GM21515 (cell line): ENCODE measurements at regions not wholly inside any gene's neighbourhood (a gene's known extent, or its start where the extent isn't known, plus 50 kb on each side); places are given as distances from the start of the nearest gene placed in this dataset.
"Not testable (repeated sequence)": the region's sequence is repeated elsewhere in the genome, so short reads cannot be mapped to it uniquely, and the experiment has no call there.

Experiments used
- ATAC-seq: cut with Tn5 transposase; IDR thresholded peaks from one replicate; pipeline ENCODE4 v1.9.1; 2021; ENCODE audit not compliant: unreplicated experiment

GRCh38 chr15:62218841-62219240 is 53.8 kb upstream of the C2CD4B start:
- ATAC-seq: no peak

- no peak for ATAC-seq
These were observed 54.7 kb upstream of the C2CD4B start for GRCh38 chr15:62219799-62220198.

GRCh38 chr15:62223020-62223419 is 57.9 kb upstream of the C2CD4B start:
- no peak for ATAC-seq

GRCh38 chr15:62228604-62229003 is 63.5 kb upstream of the C2CD4B start:
- ATAC-seq: no peak

GRCh38 chr15:62231856-62232255 is 66.8 kb upstream of the C2CD4B start:
- ATAC-seq: no peak

GRCh38 chr15:62240121-62241096 is 75.3 kb upstream of the C2CD4B start:
- no peak for ATAC-seq

- ATAC-seq: no peak
These were observed 76.2 kb upstream of the C2CD4B start for GRCh38 chr15:62241135-62241770.

GRCh38 chr15:62242999-62243398 is 77.9 kb upstream of the C2CD4B start:
- ATAC-seq: no peak

- no peak for ATAC-seq
These were observed 79.7 kb upstream of the C2CD4B start for GRCh38 chr15:62244762-62245161.

DNA sequence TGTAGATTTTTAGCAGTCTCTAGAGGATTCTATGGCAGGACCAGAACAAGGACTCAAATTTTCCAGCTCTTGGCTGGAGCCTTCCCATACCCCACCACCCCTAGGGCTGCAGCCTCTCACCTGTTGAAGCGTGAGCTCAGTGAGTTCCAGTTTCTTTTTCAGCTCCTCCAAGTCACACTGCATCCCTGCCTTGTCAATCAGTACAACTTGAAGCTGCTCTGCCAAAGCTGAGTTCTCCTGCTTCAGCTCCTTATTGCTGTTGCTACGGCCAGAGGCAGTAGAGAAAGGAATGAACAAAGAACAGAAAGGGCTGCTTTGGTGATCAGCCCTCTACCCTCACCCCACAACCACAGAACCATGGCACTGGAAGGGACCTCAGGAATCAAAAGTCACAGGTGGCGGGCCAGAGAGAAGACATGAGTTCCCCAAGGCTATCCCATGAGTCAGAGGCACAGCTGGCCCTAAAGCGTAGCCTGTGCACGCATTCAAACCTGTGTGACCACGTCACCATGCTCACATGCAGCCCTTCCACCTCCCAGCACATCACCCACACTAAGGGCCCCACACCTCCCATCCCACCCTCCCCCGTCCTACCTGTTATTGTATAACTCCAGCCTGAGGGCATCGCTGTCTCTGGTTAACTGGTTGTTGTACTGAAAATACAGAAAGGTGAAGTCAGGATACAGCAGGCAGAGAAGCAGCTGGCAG is 83.3 kb upstream of the C2CD4B start:
- no peak for ATAC-seq

- ATAC-seq: no peak
These were observed 84.4 kb upstream of the C2CD4B start for GRCh38 chr15:62249501-62249900.

- no peak for ATAC-seq
These were observed 85.1 kb upstream of the C2CD4B start for GRCh38 chr15:62250186-62250585.

GRCh38 chr15:62250978-62251377 is 85.9 kb upstream of the C2CD4B start:
- ATAC-seq: no peak

DNA sequence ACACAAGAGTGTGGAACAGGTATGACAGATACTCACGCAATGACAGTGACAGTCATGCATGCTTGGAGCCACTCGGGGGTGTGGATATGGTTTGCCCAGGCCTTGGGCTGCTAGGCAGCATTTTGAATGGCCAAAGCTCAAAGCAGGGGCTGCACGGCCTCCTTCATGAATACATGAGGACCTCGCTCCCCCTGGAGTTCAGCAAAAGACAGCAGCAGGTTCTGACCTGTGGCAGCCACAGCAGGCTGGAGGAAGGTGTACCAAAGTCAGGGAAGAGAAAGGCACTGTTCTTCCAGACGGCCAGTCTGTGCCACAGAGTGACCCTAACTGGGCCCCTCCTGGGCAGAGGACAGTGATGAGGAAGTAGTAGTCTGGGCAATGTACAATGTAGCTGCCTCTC is 88.2 kb upstream of the C2CD4B start:
- no peak for ATAC-seq

GRCh38 chr15:62254137-62254934 is 89.3 kb upstream of the C2CD4B start:
- no peak for ATAC-seq

DNA sequence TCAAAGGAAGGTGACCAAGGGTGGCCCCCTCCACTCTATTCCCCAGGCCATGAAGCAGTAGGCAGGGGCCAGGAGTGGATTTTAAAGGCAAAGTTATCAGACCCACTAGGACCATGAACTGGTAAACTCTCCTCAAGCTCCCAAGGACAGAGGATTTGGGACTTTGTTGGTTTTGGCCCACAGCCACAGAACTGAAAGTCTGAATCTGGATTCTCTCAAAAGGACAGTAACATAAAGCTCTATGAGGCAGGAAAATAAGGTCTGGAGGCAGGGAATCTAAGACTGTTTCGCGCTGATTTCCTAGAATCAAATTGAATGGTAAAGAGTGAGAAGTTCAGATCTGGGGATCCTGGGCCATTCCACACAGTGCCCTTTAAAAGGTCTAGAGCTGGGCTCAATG is 91.3 kb upstream of the C2CD4B start:
- ATAC-seq: not testable (repeated sequence)

DNA sequence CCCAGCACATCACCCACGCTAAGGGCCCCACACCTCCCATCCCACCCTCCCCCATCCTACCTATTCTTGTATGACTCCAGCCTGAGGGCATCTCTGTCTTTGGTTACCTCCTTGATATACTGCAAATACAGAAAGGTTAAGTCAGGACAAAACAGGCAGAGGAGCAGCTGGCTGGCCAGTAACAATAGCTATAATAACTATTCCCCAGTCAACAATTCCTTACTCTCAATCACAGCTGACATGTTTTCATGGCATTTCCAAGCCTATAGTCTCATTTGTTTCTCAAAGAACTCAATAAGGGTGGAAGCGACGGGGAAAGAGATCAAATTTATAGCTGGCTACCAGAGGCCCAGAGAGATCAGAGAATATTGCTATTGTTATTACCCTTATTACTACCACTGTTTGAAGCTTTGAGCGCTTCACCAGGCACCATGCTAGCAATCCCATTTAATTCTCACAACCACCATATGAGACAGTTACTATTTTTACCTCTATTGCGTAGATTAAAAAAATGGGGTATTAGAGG is 93.0 kb upstream of the C2CD4B start:
- no peak for ATAC-seq

- ATAC-seq: no peak
These were observed 97.3 kb upstream of the C2CD4B start for GRCh38 chr15:62262305-62262941.

DNA sequence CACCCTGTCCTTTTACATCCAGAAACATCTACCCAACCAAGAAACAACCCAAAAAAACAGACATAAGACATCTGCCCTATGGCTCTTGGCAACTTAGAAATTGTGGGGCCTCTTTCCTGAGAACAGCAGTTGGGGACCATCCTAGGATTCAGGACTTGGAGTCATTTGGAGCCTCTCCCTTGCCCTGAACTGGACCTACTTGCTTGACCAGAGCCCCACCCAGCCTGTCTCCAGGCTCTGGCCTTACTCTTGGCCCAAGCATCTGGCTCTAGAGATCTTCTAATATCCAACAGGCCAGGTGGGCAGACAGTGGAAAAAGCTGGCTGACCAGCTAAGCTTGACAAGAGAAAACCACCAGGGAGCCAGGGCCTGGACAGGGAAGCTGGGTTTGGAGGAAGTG is 99.1 kb upstream of the C2CD4B start:
- ATAC-seq: no peak

DNA sequence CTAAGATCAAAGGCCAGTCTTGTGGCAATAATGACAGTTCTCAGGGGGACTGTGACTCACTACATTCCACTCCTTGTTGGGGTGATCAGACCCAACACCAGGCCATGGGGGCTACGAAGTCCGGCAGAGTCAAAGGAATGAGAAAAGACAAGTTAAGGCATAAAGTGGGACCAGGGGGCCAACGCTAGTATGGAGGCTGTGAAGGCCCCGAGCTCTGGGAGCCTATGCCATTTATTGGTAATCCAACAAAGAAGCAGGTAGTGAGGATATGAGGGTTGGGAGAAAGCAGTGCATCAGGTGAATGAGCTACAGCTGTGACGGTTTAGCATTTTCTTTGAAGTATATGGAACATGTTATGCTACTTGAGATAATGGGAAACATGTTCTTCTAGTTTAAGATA is 104.4 kb upstream of the C2CD4B start:
- ATAC-seq: no peak
